ENCODE measurements at regions not wholly inside any gene's neighbourhood (a gene's known extent, or its start where the extent isn't known, plus 50 kb on each side); places are given as distances from the start of the nearest gene placed in this dataset.
"Not testable (repeated sequence)": the region's sequence is repeated elsewhere in the genome, so short reads cannot be mapped to it uniquely, and the experiment has no call there.

GRCh38 chr1:112855152-112855828, 100.7 kb downstream of the SLC16A1 start:
- no peaks in the 10 kb centered on the region for H3K9me3 ChIP-seq (ENCODE audit: control insufficient read depth in 2 of 2, insufficient read depth in 1 of 2, low read depth in 1 of 2, low read length in 1 of 2)
- no peaks in the 10 kb centered on the region for H3K36me3 ChIP-seq (ENCODE audit: control insufficient read depth in 3 of 3, insufficient read depth in 2 of 3, low read depth in 1 of 3, low read length in 3 of 3)
- WGBS, 3 donors = 36 to 49% (median 48%) methylated on average over 6 of the region's 6 CpGs
- peaks cover 0 to 2% (median 0%) of the 10 kb centered on the region in 3 donors for H3K4me1 ChIP-seq (ENCODE audit: control insufficient read depth in 3 of 3, insufficient read depth in 2 of 3, low read depth in 1 of 3, low read length in 2 of 3)
- H3K4me3 ChIP-seq (ENCODE audit: low read depth in 1 of 3, low read length in 3 of 3) = no peak overlapping the region
- peak in 1 of 2 donors; percentile 23 for DNase-seq
- no peak overlapping the region for H3K27ac ChIP-seq (ENCODE audit: low read depth in 1 of 3, low read length in 2 of 3)
- FAIRE-seq = no peak
- H3K27me3 ChIP-seq (ENCODE audit: control insufficient read depth in 3 of 3, insufficient read depth in 3 of 3, low read length in 3 of 3) = no peaks in the 10 kb centered on the region

DNA sequence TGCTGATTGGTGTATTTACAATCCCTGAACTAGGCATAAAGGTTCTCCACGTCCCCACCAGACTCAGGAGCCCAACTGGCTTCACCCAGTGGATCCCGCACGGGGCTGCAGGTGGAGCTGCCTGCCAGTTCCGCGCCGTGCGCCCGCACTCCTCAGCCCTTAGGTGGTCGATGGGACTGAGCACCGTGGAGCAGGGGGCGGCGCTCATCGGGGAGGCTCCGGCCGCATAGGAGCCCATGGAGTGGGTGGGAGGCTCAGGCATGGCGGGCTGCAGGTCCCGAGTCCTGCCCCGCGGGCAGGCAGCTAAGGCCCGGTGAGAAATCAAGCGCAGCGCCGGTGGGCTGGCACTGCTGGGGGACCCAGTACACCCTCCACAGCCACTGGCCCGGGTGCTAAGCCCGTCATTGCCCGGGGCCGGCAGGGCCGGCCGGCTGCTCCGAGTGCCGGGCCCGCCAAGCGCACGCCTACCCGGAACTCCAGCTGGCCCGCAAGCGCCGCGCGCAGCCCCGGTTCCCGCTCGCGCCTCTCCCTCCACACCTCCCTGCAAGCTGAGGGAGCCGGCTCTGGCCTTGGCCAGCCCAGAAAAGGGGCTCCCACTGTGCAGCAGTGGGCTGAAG, 101.5 kb downstream of the SLC16A1 start:
- FAIRE-seq; H3K27ac ChIP-seq (ENCODE audit: low read depth in 1 of 3, low read length in 2 of 3); H3K27me3 ChIP-seq (ENCODE audit: control insufficient read depth in 3 of 3, insufficient read depth in 3 of 3, low read length in 3 of 3); H3K9me3 ChIP-seq (ENCODE audit: control insufficient read depth in 2 of 2, insufficient read depth in 1 of 2, low read depth in 1 of 2, low read length in 1 of 2); H3K36me3 ChIP-seq (ENCODE audit: control insufficient read depth in 3 of 3, insufficient read depth in 2 of 3, low read depth in 1 of 3, low read length in 3 of 3); H3K4me1 ChIP-seq (ENCODE audit: control insufficient read depth in 3 of 3, insufficient read depth in 2 of 3, low read depth in 1 of 3, low read length in 2 of 3); DNase-seq: not testable (repeated sequence)
- H3K4me3 ChIP-seq (ENCODE audit: low read depth in 1 of 3, low read length in 3 of 3) = peak overlapping the region in 2 of 3 donors; percentile 10 to 19
- 33 to 53% (median 44%) methylated on average over 24 to 45 of the region's 45 CpGs for WGBS, 3 donors

GRCh38 chr1:112853915-112854314, 102.1 kb downstream of the SLC16A1 start:
- not testable (repeated sequence) for DNase-seq; H3K9me3 ChIP-seq (ENCODE audit: control insufficient read depth in 2 of 2, insufficient read depth in 1 of 2, low read depth in 1 of 2, low read length in 1 of 2); FAIRE-seq; H3K27me3 ChIP-seq (ENCODE audit: control insufficient read depth in 3 of 3, insufficient read depth in 3 of 3, low read length in 3 of 3); H3K27ac ChIP-seq (ENCODE audit: low read depth in 1 of 3, low read length in 2 of 3); H3K36me3 ChIP-seq (ENCODE audit: control insufficient read depth in 3 of 3, insufficient read depth in 2 of 3, low read depth in 1 of 3, low read length in 3 of 3); H3K4me3 ChIP-seq (ENCODE audit: low read depth in 1 of 3, low read length in 3 of 3)
- WGBS, 3 donors = 96 to 100% (median 97%) methylated on average over 5 to 7 of the region's 8 CpGs
- peaks cover 0 to 11% (median 2%) of the 10 kb centered on the region in 3 donors for H3K4me1 ChIP-seq (ENCODE audit: control insufficient read depth in 3 of 3, insufficient read depth in 2 of 3, low read depth in 1 of 3, low read length in 2 of 3)

DNA sequence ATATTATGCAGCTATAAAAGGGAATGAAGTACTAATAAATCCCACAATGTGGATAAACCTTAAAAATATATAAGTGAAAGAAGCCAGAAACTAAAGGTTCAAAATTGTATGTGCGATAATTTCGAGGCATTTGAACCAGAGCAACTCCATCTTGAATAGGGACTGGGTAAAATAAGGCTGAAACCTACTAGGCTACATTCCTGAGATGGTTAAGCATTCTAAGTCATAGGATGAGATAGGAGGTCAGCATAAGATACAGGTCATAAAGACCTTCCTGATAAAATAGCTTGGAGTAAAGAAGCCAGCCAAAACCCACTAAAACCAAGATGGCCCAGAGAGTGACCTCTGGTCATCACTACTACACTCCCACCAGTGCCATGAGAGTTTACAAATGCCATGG, 103.1 kb downstream of the SLC16A1 start:
- no peak overlapping the region for H3K4me3 ChIP-seq (ENCODE audit: low read depth in 1 of 3, low read length in 3 of 3)
- DNase-seq (no peak), FAIRE-seq (no peak)
- H3K36me3 ChIP-seq (ENCODE audit: control insufficient read depth in 3 of 3, insufficient read depth in 2 of 3, low read depth in 1 of 3, low read length in 3 of 3) = no peaks in the 10 kb centered on the region
- WGBS, 3 donors = 91 to 97% (median 95%) methylated on average over 2 of the region's 2 CpGs
- H3K4me1 ChIP-seq (ENCODE audit: control insufficient read depth in 3 of 3, insufficient read depth in 2 of 3, low read depth in 1 of 3, low read length in 2 of 3) = peaks cover 0 to 11% (median 2%) of the 10 kb centered on the region in 3 donors
- peaks cover 0 to 5% (median 4%) of the 10 kb centered on the region in 3 donors for H3K27me3 ChIP-seq (ENCODE audit: control insufficient read depth in 3 of 3, insufficient read depth in 3 of 3, low read length in 3 of 3)
- H3K9me3 ChIP-seq (ENCODE audit: control insufficient read depth in 2 of 2, insufficient read depth in 1 of 2, low read depth in 1 of 2, low read length in 1 of 2) = no peaks in the 10 kb centered on the region
- no peak overlapping the region for H3K27ac ChIP-seq (ENCODE audit: low read depth in 1 of 3, low read length in 2 of 3)

DNA sequence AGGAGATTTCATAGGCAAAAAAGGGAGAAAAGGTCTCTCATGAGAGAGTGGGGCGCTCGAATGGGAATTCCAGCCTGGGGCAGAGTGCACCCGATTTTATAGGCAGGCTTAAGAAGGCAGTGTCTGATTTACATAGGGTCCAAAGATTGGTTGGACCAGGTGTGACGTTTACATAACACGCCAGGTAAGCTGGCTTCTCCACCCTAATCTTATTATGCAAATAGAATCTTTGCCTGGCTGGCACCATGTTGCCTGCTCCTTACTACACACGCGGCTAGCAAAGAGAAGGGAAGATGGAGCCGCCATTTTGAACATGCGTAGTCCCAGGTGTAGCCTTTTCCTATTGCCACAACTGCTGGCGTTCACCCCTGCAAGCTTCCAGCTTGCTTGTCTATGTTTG, 103.7 kb downstream of the SLC16A1 start:
- Histone ChIP-seq H3K36me3 (ENCODE audit: control insufficient read depth in 3 of 3, insufficient read depth in 2 of 3, low read depth in 1 of 3, low read length in 3 of 3) (no peaks in the 10 kb centered on the region), H3K27me3 (ENCODE audit: control insufficient read depth in 3 of 3, insufficient read depth in 3 of 3, low read length in 3 of 3) (peaks cover 0 to 5% (median 4%) of the 10 kb centered on the region in 3 donors), H3K27ac (ENCODE audit: low read depth in 1 of 3, low read length in 2 of 3) (no peak overlapping the region), H3K4me1 (ENCODE audit: control insufficient read depth in 3 of 3, insufficient read depth in 2 of 3, low read depth in 1 of 3, low read length in 2 of 3) (peaks cover 0 to 11% (median 2%) of the 10 kb centered on the region in 3 donors), H3K4me3 (ENCODE audit: low read depth in 1 of 3, low read length in 3 of 3) (no peak overlapping the region), H3K9me3 (ENCODE audit: control insufficient read depth in 2 of 2, insufficient read depth in 1 of 2, low read depth in 1 of 2, low read length in 1 of 2) (no peaks in the 10 kb centered on the region)
- FAIRE-seq = no peak
- 50 to 83% (median 66%) methylated on average over 10 of the region's 10 CpGs for WGBS, 3 donors
- peak in 1 of 2 donors; percentile 80 for DNase-seq

GRCh38 chr1:112850034-112850757, 105.8 kb downstream of the SLC16A1 start:
- WGBS, 3 donors = 33 to 44% (median 39%) methylated on average over 39 to 40 of the region's 40 CpGs
- H3K4me3 ChIP-seq (ENCODE audit: low read depth in 1 of 3, low read length in 3 of 3) = peak overlapping the region in 2 of 3 donors; percentile 39 to 55
- FAIRE-seq = no peak

DNA sequence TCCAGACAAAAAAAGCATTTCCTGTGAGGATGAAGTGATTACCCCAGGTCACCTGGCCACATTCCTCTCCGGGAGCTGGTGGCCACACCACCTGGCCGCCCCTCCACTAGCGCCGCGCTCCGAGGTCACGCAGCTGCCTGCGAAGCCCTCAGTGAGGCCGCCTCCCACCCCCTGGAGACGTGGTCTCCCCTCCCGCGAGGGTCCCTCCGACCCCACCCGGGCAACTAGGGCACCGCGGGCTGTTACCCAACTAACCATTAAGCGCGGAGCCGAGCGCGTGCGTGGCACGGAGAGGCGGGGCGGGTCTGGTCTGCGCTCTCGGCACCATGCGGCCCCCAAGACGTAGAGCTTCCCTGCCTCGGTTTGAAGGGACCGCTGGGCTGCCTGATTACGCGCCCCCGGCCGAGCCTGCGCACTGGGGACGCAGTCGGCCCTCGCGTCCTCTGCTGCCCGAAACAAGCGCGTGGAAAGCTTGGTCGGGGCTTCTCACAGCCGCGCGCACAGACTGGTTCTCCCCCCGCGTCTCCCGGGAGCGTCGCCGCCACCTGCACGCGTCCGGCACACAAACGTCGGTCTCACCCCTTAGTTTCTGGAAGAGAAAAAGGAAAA, 106.5 kb downstream of the SLC16A1 start:
- H3K4me3 ChIP-seq (ENCODE audit: low read depth in 1 of 3, low read length in 3 of 3) = peak overlapping the region in 2 of 3 donors; percentile 39 to 55
- H3K27ac ChIP-seq (ENCODE audit: low read depth in 1 of 3, low read length in 2 of 3) = no peak overlapping the region
- no peaks in the 10 kb centered on the region for H3K9me3 ChIP-seq (ENCODE audit: control insufficient read depth in 2 of 2, insufficient read depth in 1 of 2, low read depth in 1 of 2, low read length in 1 of 2)
- 1 to 3% (median 2%) methylated on average over 50 to 58 of the region's 58 CpGs for WGBS, 3 donors
- FAIRE-seq (no peak), DNase-seq (peak; percentile 25 to 76)
- H3K36me3 ChIP-seq (ENCODE audit: control insufficient read depth in 3 of 3, insufficient read depth in 2 of 3, low read depth in 1 of 3, low read length in 3 of 3) = no peaks in the 10 kb centered on the region
- H3K27me3 ChIP-seq (ENCODE audit: control insufficient read depth in 3 of 3, insufficient read depth in 3 of 3, low read length in 3 of 3) = peaks cover 0 to 5% (median 4%) of the 10 kb centered on the region in 3 donors
- H3K4me1 ChIP-seq (ENCODE audit: control insufficient read depth in 3 of 3, insufficient read depth in 2 of 3, low read depth in 1 of 3, low read length in 2 of 3) = peaks cover 0 to 11% (median 2%) of the 10 kb centered on the region in 3 donors

More at GRCh38 chr1:112850034-112850757, 105.8 kb downstream of the SLC16A1 start:
- DNase-seq = no peak
- no peak overlapping the region for H3K27ac ChIP-seq (ENCODE audit: low read depth in 1 of 3, low read length in 2 of 3)
- H3K9me3 ChIP-seq (ENCODE audit: control insufficient read depth in 2 of 2, insufficient read depth in 1 of 2, low read depth in 1 of 2, low read length in 1 of 2) = no peaks in the 10 kb centered on the region
- H3K4me1 ChIP-seq (ENCODE audit: control insufficient read depth in 3 of 3, insufficient read depth in 2 of 3, low read depth in 1 of 3, low read length in 2 of 3) = peaks cover 0 to 11% (median 2%) of the 10 kb centered on the region in 3 donors
- H3K27me3 ChIP-seq (ENCODE audit: control insufficient read depth in 3 of 3, insufficient read depth in 3 of 3, low read length in 3 of 3) = peaks cover 0 to 5% (median 4%) of the 10 kb centered on the region in 3 donors
- H3K36me3 ChIP-seq (ENCODE audit: control insufficient read depth in 3 of 3, insufficient read depth in 2 of 3, low read depth in 1 of 3, low read length in 3 of 3) = no peaks in the 10 kb centered on the region

DNA sequence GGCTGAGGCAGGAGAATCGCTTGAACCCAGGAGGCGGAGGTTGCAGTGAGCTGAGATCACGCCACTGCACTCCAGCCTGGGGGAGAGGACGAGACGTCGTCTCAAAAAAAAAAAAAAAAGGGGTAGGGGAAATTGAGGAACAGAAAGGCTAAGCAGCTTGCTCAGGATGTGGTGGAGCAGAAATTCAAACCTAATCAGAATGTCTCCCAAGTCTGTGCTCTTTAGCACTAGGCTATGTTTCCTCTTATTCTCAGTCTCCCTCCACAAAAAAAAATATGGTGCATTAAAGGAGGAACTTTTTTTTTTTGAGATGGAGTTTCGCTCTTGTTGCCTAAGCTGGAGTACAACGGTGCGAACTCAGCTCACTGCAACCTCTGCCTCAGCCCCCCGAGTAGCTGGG, 114.2 kb downstream of the SLC16A1 start:
- Histone ChIP-seq H3K27me3 (ENCODE audit: control insufficient read depth in 3 of 3, insufficient read depth in 3 of 3, low read length in 3 of 3) (no peaks in the 10 kb centered on the region), H3K4me1 (ENCODE audit: control insufficient read depth in 3 of 3, insufficient read depth in 2 of 3, low read depth in 1 of 3, low read length in 2 of 3) (no peaks in the 10 kb centered on the region), H3K36me3 (ENCODE audit: control insufficient read depth in 3 of 3, insufficient read depth in 2 of 3, low read depth in 1 of 3, low read length in 3 of 3) (no peaks in the 10 kb centered on the region), H3K4me3 (ENCODE audit: low read depth in 1 of 3, low read length in 3 of 3) (no peak overlapping the region), H3K9me3 (ENCODE audit: control insufficient read depth in 2 of 2, insufficient read depth in 1 of 2, low read depth in 1 of 2, low read length in 1 of 2) (no peaks in the 10 kb centered on the region), H3K27ac (ENCODE audit: low read depth in 1 of 3, low read length in 2 of 3) (no peak overlapping the region)
- FAIRE-seq = no peak
- 61 to 72% (median 72%) methylated on average over 9 to 10 of the region's 10 CpGs for WGBS, 3 donors
- no peak for DNase-seq
